HG03342 (cell line): ENCODE measurements at regions not wholly inside any gene's neighbourhood (a gene's known extent, or its start where the extent isn't known, plus 50 kb on each side); places are given as distances from the start of the nearest gene placed in this dataset.
A peak's percentile ranks its signal among the peaks of the same experiment; 100 is the strongest.
"Not testable (repeated sequence)": the region's sequence is repeated elsewhere in the genome, so short reads cannot be mapped to it uniquely, and the experiment has no call there.

Experiments
- ATAC-seq: cut with Tn5 transposase; IDR thresholded peaks from one replicate; pipeline ENCODE4 v1.9.1; 2021; ENCODE audit warnings: mild to moderate bottlenecking, moderate library complexity; ENCODE audit not compliant: unreplicated experiment

DNA sequence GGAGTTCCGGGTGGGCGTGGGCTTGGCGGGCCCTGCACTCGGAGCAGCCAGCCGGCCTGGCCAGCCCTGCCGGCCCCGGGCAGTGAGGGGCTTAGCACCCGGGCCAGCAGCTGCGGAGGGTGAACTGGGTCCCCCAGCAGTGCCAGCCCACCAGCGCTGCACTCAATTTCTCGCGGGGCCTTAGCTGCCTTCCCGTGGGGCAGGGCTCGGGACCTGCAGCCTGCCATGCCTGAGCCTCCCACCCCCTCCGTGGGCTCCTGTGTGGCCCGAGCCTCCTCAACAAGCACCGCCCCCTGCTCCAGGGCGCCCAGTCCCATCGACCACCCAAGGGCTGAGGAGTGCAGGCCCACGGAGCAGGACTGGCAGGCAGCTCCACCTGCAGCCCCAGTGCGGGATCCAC, 362.5 kb downstream of the TMEM167A start:
- not testable (repeated sequence) for ATAC-seq

DNA sequence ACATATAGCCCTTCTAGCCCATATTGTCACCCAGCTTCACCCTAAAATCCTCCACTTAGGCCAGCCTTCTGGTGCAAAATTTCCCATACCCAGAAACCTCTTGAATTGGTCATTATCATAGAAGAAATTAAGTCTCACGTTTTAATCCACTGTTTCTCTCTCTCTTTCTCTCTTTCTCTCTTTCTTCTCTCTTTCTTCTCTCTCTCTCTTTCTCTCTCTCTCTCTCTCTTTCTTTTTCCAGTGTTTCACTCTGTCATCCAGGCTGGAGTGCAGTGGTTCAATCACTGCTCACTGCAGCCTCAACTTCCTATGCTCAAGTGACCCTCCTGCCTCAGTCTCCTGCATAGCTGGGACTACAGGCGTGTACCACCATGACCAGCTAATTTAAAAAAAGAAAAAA, 363.4 kb downstream of the TMEM167A start:
- ATAC-seq = no peak

DNA sequence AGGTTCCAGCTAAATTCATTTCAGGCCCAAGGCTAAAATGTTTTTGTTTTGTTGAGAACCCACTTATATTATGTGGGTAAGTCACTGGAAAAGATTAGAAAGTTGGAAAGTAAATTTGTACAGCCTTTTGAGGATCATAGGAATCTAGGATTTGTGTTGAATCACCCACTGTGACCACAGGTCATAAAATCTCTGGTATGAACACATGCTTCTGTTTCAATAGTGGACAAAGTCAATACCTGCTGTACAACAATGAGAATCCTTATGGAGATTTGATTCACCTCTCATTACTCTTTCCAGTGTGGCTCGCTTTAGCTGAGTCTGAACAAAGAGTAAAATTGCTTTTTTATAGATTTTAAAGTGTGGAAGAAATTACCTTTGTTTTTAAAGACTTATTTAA, 369.5 kb downstream of the TMEM167A start:
- no peak for ATAC-seq

DNA sequence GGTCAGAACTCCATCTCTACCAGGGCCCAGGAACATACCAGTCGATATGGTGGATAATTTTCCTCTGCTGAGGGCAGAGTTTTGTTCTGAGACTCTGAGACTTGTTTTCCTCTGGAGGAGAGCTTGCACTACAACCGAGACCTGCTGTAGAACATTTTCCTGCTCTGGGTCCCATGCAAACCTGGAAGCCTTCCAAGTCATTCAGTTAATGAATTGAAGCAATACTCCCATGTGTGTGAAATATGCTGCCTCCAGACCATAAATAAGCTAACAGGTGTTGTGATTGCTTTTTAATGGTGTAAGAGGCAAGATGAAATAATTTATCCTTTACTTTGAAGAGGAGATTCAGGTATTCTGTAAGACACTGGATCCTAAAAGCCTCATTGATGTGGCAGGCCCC, 372.8 kb downstream of the TMEM167A start:
- ATAC-seq = no peak

DNA sequence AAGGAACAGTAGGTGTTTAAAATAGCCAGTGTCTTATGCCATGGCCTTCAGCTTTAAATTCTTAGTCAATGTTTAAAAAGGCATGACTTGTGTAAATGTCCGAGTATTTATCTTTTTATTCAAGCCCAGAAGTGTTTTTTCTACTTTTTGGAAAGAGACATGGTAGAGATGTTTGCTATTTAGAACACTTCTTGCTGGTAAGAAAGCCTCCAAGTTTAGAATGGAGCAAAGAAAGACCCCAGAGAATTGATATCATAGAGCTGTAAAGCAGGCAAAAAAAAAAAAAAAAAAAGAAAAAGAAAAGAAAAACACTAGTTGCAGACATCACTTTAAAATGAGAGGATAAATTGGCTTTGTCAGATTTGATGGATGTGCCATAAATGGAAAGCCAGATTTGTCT, 375.1 kb downstream of the TMEM167A start:
- ATAC-seq = no peak

DNA sequence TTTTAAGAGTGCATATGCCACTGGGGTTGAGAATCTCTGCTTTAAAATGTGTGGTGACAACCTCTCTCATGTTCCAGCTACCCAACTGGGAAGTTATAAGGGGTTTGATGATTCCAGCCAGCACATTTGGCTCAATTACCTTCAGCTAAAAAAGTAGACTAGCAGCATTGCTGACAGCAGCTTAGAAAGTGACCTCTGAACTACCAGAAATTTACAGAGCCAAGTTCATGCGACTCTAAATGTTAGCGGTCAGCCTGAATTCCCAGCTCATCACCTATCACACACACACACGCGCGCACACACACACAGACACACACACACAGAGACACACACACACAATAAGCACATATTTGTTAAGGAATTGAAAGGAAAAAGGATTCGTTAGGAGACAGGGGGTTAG, 377.5 kb downstream of the TMEM167A start:
- no peak for ATAC-seq

DNA sequence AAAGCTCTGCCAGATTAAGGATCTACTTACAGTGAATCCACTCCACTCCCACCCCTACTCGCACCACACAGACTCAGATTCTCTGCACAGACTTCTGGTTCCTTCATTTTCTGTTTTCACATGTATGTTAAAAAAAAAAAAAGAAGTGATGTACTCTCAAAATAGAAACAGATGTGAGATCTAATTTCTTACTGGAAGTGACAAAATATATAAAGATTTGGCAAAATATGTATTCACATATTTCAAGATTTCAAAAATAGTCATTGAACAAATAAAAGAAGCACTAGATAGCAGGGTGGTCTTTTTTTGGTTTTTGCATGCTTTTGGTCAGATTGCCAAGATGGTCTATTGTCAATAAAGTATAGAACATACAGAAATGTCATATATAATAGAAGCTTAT, 379.2 kb downstream of the TMEM167A start:
- ATAC-seq = no peak

DNA sequence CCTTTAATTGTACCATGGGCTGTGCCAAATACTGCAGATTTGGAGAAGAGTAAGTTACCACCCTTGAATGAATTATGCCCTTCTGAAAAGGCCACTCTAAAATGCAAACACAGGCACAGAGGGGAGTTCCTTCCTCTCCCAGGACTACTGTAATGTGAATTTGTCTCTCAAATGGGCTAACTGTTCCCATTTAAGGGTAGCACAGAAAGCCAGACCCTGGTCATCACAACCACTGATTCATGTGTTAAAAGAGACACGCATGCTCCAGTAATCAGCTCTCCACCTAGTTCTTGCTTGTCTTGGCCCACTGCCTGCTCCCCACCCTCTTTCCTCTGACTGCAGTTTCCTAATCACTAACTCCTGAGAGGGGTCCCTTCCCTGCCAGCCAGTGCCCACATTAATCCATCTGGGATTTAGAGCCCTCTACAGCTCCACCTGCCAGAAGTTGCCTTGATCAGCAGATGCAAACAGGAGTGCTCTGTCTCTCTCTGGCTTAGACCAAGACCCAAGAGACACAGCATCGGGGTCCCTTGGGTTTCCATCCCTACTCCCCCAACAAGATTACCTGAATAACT, 382.4 kb downstream of the TMEM167A start:
- no peak for ATAC-seq

DNA sequence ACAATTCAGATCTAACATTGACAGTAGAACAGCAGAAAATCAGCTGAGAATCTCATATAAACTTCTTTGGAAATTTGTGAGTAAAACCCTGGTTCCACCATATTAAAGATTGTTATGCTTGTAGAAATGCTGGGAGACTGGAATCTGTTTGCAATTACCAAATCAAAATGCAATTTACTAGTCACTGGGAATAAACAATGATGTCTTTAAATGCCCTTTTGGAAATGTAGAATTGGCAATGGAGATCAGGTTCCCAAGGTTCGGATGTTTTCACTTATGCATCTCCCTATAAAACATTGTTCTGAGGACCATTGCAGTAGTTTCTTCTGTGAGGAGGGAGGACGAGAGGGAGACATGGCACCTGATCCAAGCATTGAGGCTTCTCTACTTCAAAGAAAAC, 384.4 kb downstream of the TMEM167A start:
- ATAC-seq = no peak

DNA sequence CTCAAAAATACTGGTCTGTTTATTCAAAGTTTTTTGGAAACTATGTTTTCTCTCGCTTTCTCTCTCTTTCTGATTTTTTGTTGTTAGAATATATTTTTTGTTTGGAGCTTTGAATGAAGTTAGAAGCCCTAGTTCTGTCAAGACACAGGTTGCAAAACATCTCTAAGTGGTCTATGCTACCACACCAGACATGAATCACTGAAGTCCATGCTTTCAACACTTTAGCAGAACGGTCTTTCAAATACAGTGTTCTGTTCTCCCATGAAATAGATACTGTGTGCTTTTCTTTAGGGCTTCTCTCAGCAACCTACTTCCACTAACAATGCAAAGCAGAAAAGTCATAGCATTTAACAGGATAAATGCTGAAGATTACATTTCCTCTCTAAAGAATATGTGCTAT, 392.5 kb downstream of the TMEM167A start:
- ATAC-seq = no peak

DNA sequence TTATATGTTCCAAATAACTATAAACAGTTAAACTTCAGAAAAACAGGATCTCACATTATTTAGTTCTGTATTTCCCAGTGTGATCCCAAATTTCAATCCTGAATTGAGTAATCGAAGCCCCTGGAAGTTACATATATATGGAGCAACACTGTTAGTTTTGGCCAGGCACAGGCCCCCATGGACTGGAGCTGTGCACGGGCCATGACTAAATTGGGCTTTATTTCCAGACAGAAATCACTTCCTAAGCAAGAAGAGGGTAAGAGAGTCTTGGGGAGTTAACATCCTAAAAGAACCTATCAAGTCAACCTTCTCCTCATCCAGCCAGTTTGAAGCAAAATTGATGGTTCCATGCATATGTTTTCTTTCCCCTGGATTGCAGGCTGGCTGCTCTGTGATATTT, 393.0 kb downstream of the TMEM167A start:
- ATAC-seq = no peak

DNA sequence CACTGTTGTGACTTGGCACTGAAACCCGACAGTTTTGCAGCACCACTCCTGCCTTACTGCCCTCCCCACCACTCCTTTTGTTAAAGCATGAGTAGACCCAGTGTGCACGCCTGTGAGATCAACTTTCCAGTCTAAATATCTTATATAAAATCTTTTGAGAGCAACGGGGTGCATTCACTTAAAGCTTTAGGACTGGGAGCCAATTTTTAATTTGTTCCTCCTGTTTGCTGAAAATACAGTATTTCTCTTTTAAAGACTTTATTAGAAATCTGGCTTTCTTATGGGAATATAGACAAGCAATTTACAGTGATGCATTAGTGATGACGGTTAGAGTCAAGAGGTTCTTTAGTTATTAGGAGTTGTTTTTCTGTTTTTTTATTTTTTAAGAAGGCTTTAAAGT, 397.5 kb downstream of the TMEM167A start:
- ATAC-seq = no peak

DNA sequence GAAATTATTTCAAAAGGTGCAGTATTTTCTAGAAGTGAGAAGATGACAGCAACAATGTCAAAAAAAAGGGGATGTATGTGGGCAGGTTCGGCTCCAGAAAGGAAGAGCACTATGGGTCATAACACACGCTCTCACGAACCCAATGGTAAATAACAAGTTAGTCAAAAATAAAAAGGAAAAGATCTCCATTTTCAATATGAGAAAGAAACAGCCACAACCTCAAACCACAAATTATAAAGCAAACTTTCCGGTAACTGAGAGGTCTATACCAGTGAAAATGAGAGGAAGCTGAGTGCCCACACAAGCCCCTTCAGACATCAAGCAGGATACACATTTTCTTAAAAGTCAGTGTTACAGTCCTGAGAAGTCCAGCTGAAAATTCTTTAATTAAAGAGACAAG, 398.5 kb upstream of the RPS23 start:
- ATAC-seq = peak; percentile 60

DNA sequence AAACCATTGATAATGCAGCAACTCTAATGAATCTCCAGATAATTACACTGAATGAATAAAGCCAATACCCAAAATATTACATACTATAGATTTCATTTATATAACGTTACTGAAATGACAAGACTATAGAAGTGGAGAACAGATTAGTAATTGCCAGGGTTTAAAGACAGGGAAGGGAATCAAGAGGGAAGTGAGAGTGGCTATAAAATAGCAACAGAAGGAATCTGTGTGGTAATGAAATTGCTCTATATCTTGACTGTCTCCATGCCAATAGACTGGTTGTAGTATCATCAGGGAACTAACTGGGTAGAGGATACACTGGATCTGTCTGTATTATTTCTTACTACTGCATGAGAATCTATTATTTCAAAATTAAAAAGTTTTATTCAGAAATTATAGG, 396.5 kb upstream of the RPS23 start:
- ATAC-seq = no peak

DNA sequence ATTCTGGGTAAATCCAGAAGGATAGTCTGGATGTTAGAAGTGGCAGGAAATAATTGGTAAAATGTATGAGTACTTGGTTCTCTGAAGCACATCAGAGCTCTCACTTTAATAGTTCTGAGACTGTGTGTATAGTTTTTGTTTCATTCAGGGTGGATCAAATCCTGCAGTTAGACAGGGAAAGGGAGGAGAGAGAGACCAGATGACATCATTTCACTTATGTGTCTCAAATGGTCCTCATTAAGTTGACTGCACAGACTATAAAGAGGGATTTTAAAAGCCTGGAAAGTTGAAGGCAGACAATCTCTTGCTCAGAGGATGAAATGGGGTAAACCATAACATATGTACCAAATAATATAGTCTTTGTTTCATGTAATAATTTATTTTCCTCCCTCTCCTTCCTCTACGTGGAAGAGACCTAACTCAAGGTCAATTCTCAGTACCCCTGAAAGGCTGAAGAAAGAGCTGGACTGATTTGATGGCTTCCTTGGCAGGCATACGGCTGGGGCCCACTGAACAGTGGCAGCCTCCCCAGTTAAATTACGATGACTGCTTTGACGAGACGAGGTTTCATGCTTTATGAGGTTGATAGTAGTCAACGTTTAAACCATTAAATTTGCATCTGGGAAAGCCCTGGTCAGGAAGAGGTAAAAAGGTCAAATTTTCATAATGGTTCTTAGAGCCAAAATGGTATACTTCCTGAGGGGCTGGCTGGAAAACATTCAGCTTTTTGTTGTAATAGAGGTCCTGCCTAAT, 395.1 kb upstream of the RPS23 start:
- ATAC-seq = peak; percentile 55

DNA sequence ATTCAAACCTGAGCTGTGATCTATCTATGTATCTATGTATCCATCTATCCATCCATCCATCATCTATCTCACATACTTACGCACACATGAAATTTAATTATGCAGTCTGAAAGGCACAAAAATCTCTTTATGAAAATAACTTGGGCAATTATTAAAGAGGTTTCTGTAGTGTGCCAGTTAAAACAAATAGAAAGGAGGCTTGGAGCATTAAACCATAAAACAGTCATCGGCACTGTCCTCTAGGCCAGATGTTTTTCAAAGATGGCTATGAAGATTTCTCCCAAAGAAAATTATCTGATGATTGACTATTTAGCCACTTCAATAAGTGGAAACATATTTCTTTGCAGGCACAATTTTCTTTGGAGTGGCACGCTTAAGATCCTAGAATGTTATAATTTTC, 392.5 kb upstream of the RPS23 start:
- ATAC-seq = no peak

DNA sequence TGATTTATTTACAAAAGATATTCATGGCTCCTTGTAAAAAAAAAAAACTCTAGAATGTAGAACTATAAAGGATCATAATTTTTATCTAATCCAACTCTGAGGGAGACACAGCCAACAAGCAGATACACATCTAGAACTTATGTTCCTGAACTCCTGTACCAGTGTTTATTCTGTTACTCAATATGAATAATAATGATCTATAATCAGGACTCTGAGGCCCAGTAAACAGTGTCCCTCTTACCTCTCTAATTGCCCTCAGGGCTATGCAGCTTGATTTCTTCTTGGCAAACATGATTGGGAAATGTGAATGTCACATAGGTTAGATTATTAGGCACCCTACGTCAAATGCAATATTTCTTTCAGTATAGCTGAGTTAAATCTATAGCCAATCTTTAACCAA, 391.6 kb upstream of the RPS23 start:
- no peak for ATAC-seq

DNA sequence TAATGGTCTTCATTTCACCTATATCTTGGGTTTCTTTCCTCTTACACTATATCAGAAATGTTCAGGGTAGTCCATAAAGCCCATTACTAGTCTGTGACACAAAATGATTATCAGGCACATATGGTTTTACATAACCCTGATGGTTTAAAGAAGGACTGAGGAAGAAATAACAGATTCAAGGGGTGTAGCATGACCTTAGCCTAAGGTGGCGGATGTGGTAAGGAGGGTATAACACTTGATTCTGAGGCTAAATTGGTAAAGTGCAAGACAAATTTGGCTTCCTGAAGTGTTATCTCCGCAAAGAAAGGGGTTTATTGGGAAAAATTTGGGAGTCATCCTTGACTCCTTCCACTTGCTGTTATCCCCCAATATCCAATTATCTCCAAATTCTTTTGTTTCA, 388.2 kb upstream of the RPS23 start:
- ATAC-seq = no peak

DNA sequence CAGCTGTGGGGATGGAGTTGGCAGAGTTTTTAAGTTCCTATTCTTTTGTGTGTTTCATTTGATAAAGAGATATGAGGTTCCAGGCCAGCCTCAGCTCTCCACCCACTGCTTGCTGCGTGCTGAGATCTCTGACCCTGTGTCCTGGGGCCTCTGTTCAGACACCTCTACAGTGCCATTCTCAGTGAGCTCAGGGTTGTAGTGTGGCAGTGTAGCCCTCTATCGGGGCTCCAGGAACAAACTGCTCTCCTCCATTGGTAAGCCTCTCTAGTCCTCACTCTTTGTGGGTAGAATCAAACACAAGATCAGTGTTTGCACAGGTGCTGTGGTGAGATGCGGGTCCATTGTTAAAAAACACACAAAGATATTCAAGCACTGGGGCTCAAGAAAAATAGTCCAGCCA, 386.6 kb upstream of the RPS23 start:
- no peak for ATAC-seq

DNA sequence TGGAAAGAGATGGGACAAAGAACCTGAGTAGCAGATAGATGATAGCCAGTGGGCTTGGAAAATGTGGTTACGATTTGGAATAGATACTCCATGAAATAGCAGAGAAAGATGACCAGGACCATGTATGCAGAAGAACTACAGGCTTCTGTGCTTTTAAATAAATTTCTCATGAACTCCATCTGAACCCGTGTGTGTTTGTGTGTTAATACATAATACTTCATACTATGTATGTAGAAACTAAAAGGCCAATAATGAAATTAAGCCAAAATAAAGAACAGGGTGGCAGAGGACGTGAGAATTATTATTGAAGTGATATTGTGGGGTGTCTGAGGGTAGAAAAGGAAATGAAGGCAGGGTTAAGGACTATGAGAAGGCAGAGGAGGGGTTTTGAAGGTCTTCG, 385.1 kb upstream of the RPS23 start:
- ATAC-seq = no peak

DNA sequence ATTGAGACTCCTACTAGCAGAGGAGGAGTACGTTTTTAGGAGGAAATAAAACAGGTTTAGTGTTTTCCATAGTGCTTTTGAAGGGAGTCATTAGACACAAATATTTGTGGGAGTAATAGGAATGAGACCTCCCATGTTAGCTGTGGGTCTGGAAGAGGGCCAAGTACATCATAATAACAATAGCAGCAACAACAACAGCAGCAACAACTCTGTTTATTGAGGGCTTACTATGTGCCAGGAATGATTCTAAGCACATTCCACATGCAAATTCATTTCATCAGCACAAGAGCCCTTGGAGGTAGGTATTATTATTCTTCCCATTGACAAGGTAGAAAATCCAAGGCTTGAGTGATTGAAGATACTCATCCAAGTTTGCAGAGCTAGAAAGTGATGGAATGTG, 384.2 kb upstream of the RPS23 start:
- no peak for ATAC-seq

DNA sequence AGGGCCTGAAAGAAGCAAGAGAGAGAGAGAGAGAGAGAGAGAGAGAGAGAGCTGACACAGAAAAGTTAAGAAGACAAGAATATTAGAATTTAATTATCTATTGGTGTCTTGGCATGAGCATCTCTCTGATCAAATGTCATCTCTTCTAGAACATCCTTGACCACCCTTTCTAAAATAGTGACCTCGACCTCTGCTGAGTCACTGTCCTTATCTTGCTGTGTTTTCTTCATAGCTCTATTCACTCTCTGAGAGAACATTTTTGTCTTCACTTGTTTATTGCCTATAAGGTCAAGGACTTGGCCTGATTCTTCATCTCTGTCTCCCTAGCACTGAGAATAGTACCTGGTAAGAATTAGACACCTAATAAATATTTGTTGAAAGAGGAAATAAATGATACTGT, 383.8 kb upstream of the RPS23 start:
- ATAC-seq = no peak

DNA sequence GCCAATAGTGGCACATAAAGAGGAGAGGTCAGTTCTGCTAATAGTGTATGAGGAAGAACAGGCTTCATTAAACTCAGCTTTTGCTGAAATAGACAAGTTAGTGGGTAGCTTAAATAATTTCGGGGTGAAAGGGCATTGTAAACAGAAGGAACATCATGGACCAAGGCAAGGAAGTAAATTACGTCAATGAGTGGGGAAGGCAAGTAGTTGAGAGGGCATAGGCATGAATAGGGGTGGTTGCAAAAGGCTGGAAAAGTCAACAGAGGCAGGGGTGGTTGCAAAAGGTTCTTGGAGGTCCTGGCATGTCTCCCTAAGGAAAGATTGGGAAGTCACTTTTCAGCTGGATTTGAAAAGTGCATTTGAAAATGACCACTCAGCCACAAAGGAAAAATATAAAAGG, 383.3 kb upstream of the RPS23 start:
- no peak for ATAC-seq
